ENCODE measurements at regions not wholly inside any gene's neighbourhood (a gene's known extent, or its start where the extent isn't known, plus 50 kb on each side); places are given as distances from the start of the nearest gene placed in this dataset.

GRCh38 chr5:67512758-67513157 lies 316.2 kb upstream of the CD180 start:
- TF ChIP-seq CTCF (IDR thresholded peaks at IDR 0.05) (no peak), POLR2A (IDR thresholded peaks at IDR 0.05) (no peak)
